ENCODE measurements at regions not wholly inside any gene's neighbourhood (a gene's known extent, or its start where the extent isn't known, plus 50 kb on each side); places are given as distances from the start of the nearest gene placed in this dataset.

DNA sequence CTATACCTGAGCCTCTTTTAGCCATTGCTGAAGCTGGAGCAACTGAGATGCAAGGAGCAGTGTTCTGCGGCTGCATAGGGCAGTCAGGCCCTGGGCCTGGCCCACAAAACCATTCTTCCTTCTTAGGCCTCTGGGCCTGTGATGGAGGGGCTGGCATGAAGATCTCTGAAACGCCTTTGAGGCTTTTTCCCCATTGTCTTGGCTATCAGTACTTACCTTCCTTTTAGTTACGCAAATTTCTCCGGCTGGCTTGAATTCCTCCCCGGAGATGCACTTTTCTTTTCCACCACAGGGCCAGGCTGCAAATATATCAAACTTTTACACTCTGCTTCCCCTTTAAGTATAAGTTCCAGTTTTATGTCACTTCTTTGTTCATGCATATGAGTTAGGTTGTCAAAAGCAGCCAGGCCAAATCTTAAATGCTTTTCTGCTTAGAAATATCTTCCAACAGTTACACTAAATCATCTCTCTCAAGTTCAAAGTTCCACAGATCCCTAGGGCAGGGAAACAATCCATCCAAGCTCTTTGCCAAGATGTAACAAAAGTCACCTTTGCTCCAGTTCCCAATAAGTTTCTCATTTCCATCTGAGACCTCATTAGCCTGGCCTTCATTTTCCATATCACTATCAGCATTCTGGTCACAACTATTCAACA is 194.4 kb upstream of the PCDH7 start:
- Histone ChIP-seq H3K36me3 (ENCODE audit: low read depth) (no peaks in the 10 kb centered on the region), H3K4me1 (replicated peaks; ENCODE audit: insufficient read depth) (no peaks in the 10 kb centered on the region), H3K4me3 (no peak overlapping the region), H3K79me2 (ENCODE audit: low read depth) (no peaks in the 10 kb centered on the region), H3K27ac (no peak overlapping the region), H3K9me3 (ENCODE audit: insufficient read depth, low read depth) (no peaks in the 10 kb centered on the region), H3K27me3 (ENCODE audit: insufficient read depth, low read depth) (no peaks in the 10 kb centered on the region), H3F3A (ENCODE audit: insufficient read depth, low read depth) (no peaks in the 10 kb centered on the region), H3K4me2 (no peak overlapping the region), H3K9me2 (ENCODE audit: insufficient read depth) (no peaks in the 10 kb centered on the region), H2AFZ (no peak overlapping the region), H4K20me1 (ENCODE audit: insufficient read depth) (no peaks in the 10 kb centered on the region)
- intact Hi-C loops (cut with micrococcal nuclease; ENCODE audit: unreplicated experiment): no loop called here
- ChIA-PET POLR2A (ENCODE audit: unreplicated experiment) (no interaction called here), CTCF (no interaction called here)
- DNase-seq: no peak
- TF ChIP-seq EZH2 (IDR thresholded peaks at IDR 0.05; ENCODE audit: low read depth): no peak
- TF ChIP-seq, protein P1, sequence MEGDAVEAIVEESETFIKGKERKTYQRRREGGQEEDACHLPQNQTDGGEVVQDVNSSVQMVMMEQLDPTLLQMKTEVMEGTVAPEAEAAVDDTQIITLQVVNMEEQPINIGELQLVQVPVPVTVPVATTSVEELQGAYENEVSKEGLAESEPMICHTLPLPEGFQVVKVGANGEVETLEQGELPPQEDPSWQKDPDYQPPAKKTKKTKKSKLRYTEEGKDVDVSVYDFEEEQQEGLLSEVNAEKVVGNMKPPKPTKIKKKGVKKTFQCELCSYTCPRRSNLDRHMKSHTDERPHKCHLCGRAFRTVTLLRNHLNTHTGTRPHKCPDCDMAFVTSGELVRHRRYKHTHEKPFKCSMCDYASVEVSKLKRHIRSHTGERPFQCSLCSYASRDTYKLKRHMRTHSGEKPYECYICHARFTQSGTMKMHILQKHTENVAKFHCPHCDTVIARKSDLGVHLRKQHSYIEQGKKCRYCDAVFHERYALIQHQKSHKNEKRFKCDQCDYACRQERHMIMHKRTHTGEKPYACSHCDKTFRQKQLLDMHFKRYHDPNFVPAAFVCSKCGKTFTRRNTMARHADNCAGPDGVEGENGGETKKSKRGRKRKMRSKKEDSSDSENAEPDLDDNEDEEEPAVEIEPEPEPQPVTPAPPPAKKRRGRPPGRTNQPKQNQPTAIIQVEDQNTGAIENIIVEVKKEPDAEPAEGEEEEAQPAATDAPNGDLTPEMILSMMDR (conservative IDR thresholded peaks at IDR 0.05): no peak
- no TSS peak for BruUV-seq (replicated peaks)

DNA sequence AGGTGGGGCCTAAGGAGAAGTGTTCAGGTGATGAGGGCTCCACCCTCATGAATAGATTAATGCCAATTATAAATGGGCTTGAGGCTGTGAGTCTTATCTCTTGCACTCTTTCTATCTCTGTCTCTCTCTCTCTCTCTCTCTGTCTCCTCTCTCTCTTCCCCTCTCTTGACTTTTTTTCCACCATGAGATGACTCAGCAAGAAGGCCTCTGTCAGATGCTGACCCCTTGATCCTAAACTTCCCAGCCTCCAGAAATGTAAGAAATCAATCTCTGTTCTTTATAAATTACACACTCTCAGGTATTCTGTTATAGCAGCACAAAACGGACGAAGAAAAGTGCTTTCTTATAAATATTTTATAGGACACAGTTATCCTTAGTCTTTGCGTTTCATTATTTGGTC is 184.9 kb upstream of the PCDH7 start:
- Histone ChIP-seq H4K20me1 (ENCODE audit: insufficient read depth) (no peaks in the 10 kb centered on the region), H2AFZ (no peak overlapping the region), H3K36me3 (ENCODE audit: low read depth) (no peaks in the 10 kb centered on the region), H3K9me2 (ENCODE audit: insufficient read depth) (no peaks in the 10 kb centered on the region), H3F3A (ENCODE audit: insufficient read depth, low read depth) (no peaks in the 10 kb centered on the region), H3K27ac (no peak overlapping the region), H3K79me2 (ENCODE audit: low read depth) (no peaks in the 10 kb centered on the region), H3K4me3 (no peak overlapping the region), H3K4me1 (replicated peaks; ENCODE audit: insufficient read depth) (no peaks in the 10 kb centered on the region), H3K27me3 (ENCODE audit: insufficient read depth, low read depth) (no peaks in the 10 kb centered on the region), H3K4me2 (no peak overlapping the region), H3K9me3 (ENCODE audit: insufficient read depth, low read depth) (no peaks in the 10 kb centered on the region)
- DNase-seq: no peak
- intact Hi-C loops (cut with micrococcal nuclease; ENCODE audit: unreplicated experiment): no loop called here
- no TSS peak for BruUV-seq (replicated peaks)
- TF ChIP-seq, protein P1 (conservative IDR thresholded peaks at IDR 0.05): no peak
- no peak for TF ChIP-seq EZH2 (IDR thresholded peaks at IDR 0.05; ENCODE audit: low read depth)
- ChIA-PET POLR2A (ENCODE audit: unreplicated experiment) (no interaction called here), CTCF (no interaction called here)

GRCh38 chr4:30536231-30536630 is 183.9 kb upstream of the PCDH7 start:
- Histone ChIP-seq H3K27me3 (ENCODE audit: insufficient read depth, low read depth) (no peaks in the 10 kb centered on the region), H3K4me2 (no peak overlapping the region), H2AFZ (no peak overlapping the region), H3K9me2 (ENCODE audit: insufficient read depth) (no peaks in the 10 kb centered on the region), H3K27ac (no peak overlapping the region), H3K36me3 (ENCODE audit: low read depth) (no peaks in the 10 kb centered on the region), H3F3A (ENCODE audit: insufficient read depth, low read depth) (no peaks in the 10 kb centered on the region), H3K79me2 (ENCODE audit: low read depth) (no peaks in the 10 kb centered on the region), H3K4me1 (replicated peaks; ENCODE audit: insufficient read depth) (no peaks in the 10 kb centered on the region), H3K9me3 (ENCODE audit: insufficient read depth, low read depth) (no peaks in the 10 kb centered on the region), H4K20me1 (ENCODE audit: insufficient read depth) (no peaks in the 10 kb centered on the region), H3K4me3 (no peak overlapping the region)
- BruUV-seq (replicated peaks): no TSS peak
- DNase-seq: no peak
- TF ChIP-seq EZH2 (IDR thresholded peaks at IDR 0.05; ENCODE audit: low read depth): no peak
- TF ChIP-seq, protein P1 (conservative IDR thresholded peaks at IDR 0.05): no peak
- intact Hi-C loops (cut with micrococcal nuclease; ENCODE audit: unreplicated experiment): no loop called here
- POLR2A ChIA-PET (ENCODE audit: unreplicated experiment): no interaction called here
- CTCF ChIA-PET: no interaction called here
